WTC11 (cell line): ENCODE measurements at regions not wholly inside any gene's neighbourhood (a gene's known extent, or its start where the extent isn't known, plus 50 kb on each side); places are given as distances from the start of the nearest gene placed in this dataset.

Experiments
- ATAC-seq: fragments of 200-7000 bp; cut with Tn5 transposase; 2 replicates; pipeline ENCODE4 v1.10.0; 2021; ENCODE audit warnings: mild to moderate bottlenecking, moderate library complexity
- CTCF ChIA-PET: fragments of 300-600 bp; sonication (Branson Sonifier 250); formaldehyde crosslinking; loops from one replicate; lab custom pipeline; 2021; ENCODE audit warnings: antibody characterized with exemption; lab: Charles Lee
- POLR2A ChIA-PET: fragments of 350-600 bp; sonication (Branson Sonifier 250); formaldehyde crosslinking; loops from one replicate; lab custom pipeline; 2021; ENCODE audit warnings: antibody characterized with exemption; lab: Charles Lee
- DNase-seq: peaks from one replicate; pipeline ENCODE4 v3.0.0; 2021; ENCODE audit warnings: low spot score
- H3K27ac Mint-ChIP-seq: 2 replicates; pipeline ENCODE4 v1.8.0; 2021; ENCODE audit warnings: mixed read lengths
- H3K27me3 Mint-ChIP-seq: 2 replicates; pipeline ENCODE4 v1.8.0; 2021; ENCODE audit warnings: low read depth, mild to moderate bottlenecking, moderate library complexity, mixed read lengths
- H3K36me3 Mint-ChIP-seq: 2 replicates; pipeline ENCODE4 v1.8.0; 2021; ENCODE audit warnings: mixed read lengths
- H3K4me1 Mint-ChIP-seq: 2 replicates; pipeline ENCODE4 v1.8.0; 2022; ENCODE audit warnings: mixed read lengths
- H3K4me3 Mint-ChIP-seq: 2 replicates; pipeline ENCODE4 v1.8.0; 2021; ENCODE audit warnings: mild to moderate bottlenecking, moderate library complexity, mixed read lengths
- H3K9me3 Mint-ChIP-seq: 2 replicates; pipeline ENCODE4 v1.8.0; 2021; ENCODE audit warnings: mixed read lengths
- AR ChIP-seq: fragments of 250-450 bp; sonication (Bioruptor Pico); IDR thresholded peaks from 2 replicates; pipeline ENCODE4 v1.9.0; 2021; ENCODE audit warnings: mild to moderate bottlenecking
- CBFB ChIP-seq: sonication (generic); formaldehyde crosslinking; IDR thresholded peaks from 2 replicates; pipeline ENCODE4 v1.8.1; 2022; ENCODE audit warnings: mild to moderate bottlenecking, low read depth, missing genetic modification reagents
- CDX4 ChIP-seq: fragments of 250-450 bp; sonication (Bioruptor Pico); IDR thresholded peaks from 2 replicates; pipeline ENCODE4 v1.9.0; 2021; ENCODE audit warnings: moderate library complexity, mild to moderate bottlenecking, inconsistent platforms, borderline replicate concordance
- EMX1 ChIP-seq: fragments of 250-450 bp; sonication (Bioruptor Pico); IDR thresholded peaks from 2 replicates; pipeline ENCODE4 v1.8.0; 2021; ENCODE audit warnings: mild to moderate bottlenecking
- FOXP1 ChIP-seq: sonication (generic); formaldehyde crosslinking; IDR thresholded peaks from 2 replicates; pipeline ENCODE4 v1.8.0; 2022; ENCODE audit warnings: missing genetic modification reagents, mild to moderate bottlenecking, moderate library complexity, borderline replicate concordance
- GRHL2 ChIP-seq: fragments of 250-450 bp; sonication (Bioruptor Pico); IDR thresholded peaks from 2 replicates; pipeline ENCODE4 v1.8.0; 2022; ENCODE audit warnings: mild to moderate bottlenecking, moderate library complexity; ENCODE audit not compliant: insufficient replicate concordance, severe bottlenecking
- JAZF1 ChIP-seq: fragments of 250-450 bp; sonication (Bioruptor Pico); IDR thresholded peaks from 2 replicates; pipeline ENCODE4 v1.9.0; 2021; ENCODE audit warnings: moderate library complexity, mild to moderate bottlenecking, inconsistent platforms
- MXD4 ChIP-seq: fragments of 250-450 bp; sonication (Bioruptor Pico); IDR thresholded peaks from 2 replicates; pipeline ENCODE4 v1.8.0; 2021; ENCODE audit warnings: mild to moderate bottlenecking, moderate library complexity, borderline replicate concordance
- NFYB ChIP-seq: sonication (generic); formaldehyde crosslinking; conservative IDR thresholded peaks from 2 replicates; pipeline ENCODE4 v1.8.0; 2022; ENCODE audit warnings: low read depth, missing genetic modification reagents
- NR1H2 ChIP-seq: sonication (generic); formaldehyde crosslinking; IDR thresholded peaks from 2 replicates; pipeline ENCODE4 v1.9.0; 2021; ENCODE audit warnings: mild to moderate bottlenecking, moderate library complexity, missing genetic modification reagents
- SMAD4 ChIP-seq: sonication (generic); formaldehyde crosslinking; IDR thresholded peaks from 2 replicates; pipeline ENCODE4 v1.8.0; 2022; ENCODE audit warnings: mild to moderate bottlenecking, missing genetic modification reagents
- SOX15 ChIP-seq: fragments of 250-450 bp; sonication (Bioruptor Pico); IDR thresholded peaks from 2 replicates; pipeline ENCODE4 v1.9.0; 2021; ENCODE audit warnings: mild to moderate bottlenecking
- SP1 ChIP-seq: sonication (generic); formaldehyde crosslinking; conservative IDR thresholded peaks from 2 replicates; pipeline ENCODE4 v1.8.1; 2022; ENCODE audit warnings: missing genetic modification reagents
- TEAD4 ChIP-seq: sonication (generic); formaldehyde crosslinking; IDR thresholded peaks from 2 replicates; pipeline ENCODE4 v1.8.0; 2022; ENCODE audit warnings: mild to moderate bottlenecking, missing genetic modification reagents
- USF2 ChIP-seq: sonication (generic); formaldehyde crosslinking; IDR thresholded peaks from 2 replicates; pipeline ENCODE4 v1.8.1; 2023; ENCODE audit warnings: mild to moderate bottlenecking, missing genetic modification reagents, moderate library complexity
- ZNF138 ChIP-seq: sonication (generic); formaldehyde crosslinking; conservative IDR thresholded peaks from 2 replicates; pipeline ENCODE4 v1.8.1; 2022; ENCODE audit warnings: mild to moderate bottlenecking, moderate library complexity, missing genetic modification reagents
- ZNF317 ChIP-seq: sonication (generic); formaldehyde crosslinking; IDR thresholded peaks from 2 replicates; pipeline ENCODE4 v1.8.1; 2023; ENCODE audit warnings: low read depth, mild to moderate bottlenecking, moderate library complexity, missing genetic modification reagents, borderline replicate concordance
- ZNF532 ChIP-seq: fragments of 250-450 bp; sonication (Bioruptor Pico); IDR thresholded peaks from 2 replicates; pipeline ENCODE4 v1.9.0; 2021; ENCODE audit warnings: mild to moderate bottlenecking, borderline replicate concordance

GRCh38 chr11:130533871-130534270 lies 85.4 kb downstream of the ADAMTS15 start:
- CTCF ChIA-PET: interaction anchor here (0.5 to 1.6 kb wide), 2 partner anchors 17 to 160 kb away, joined by 3 to 5 read pairs; no protein-coding TSS in a partner anchor

GRCh38 chr11:130534551-130534950 lies 86.1 kb downstream of the ADAMTS15 start:
- no peak overlapping the region for H3K4me3 Mint-ChIP-seq
- POLR2A ChIA-PET: no interaction called here
- CTCF ChIA-PET: interaction anchor here (0.6 to 1.8 kb wide), 3 partner anchors 15 to 293 kb away, joined by 3 to 4 read pairs (median 4); no protein-coding TSS in a partner anchor
- ATAC-seq: no peak
- no peaks in the 10 kb centered on the region for H3K36me3 Mint-ChIP-seq
- no peak for DNase-seq
- no peak overlapping the region for H3K27ac Mint-ChIP-seq
- no peaks in the 10 kb centered on the region for H3K4me1 Mint-ChIP-seq
- H3K27me3 Mint-ChIP-seq: no peaks in the 10 kb centered on the region; the same call in 1 of the 2 replicates
- H3K9me3 Mint-ChIP-seq: no peaks in the 10 kb centered on the region
- TF ChIP-seq MXD4 (no peak), ZNF532 (CRISPR knock-in tag) (no peak), FOXP1 (CRISPR knock-in tag) (no peak), CDX4 (CRISPR knock-in tag) (no peak), GRHL2 (CRISPR knock-in tag) (no peak)

More at GRCh38 chr11:130533871-130534270, 85.4 kb downstream of the ADAMTS15 start:
- Mint-ChIP-seq H3K27ac (no peak overlapping the region), H3K9me3 (no peaks in the 10 kb centered on the region), H3K4me3 (no peak overlapping the region)
- POLR2A ChIA-PET: no interaction called here
- DNase-seq: no peak
- TF ChIP-seq CBFB (CRISPR knock-in tag) (no peak), SMAD4 (no peak), FOXP1 (CRISPR knock-in tag) (no peak), ZNF317 (CRISPR knock-in tag) (no peak), JAZF1 (CRISPR knock-in tag) (no peak), EMX1 (no peak), SOX15 (no peak), USF2 (CRISPR knock-in tag) (no peak), SP1 (CRISPR knock-in tag) (no peak), AR (CRISPR knock-in tag) (no peak), ZNF532 (CRISPR knock-in tag) (no peak), GRHL2 (CRISPR knock-in tag) (no peak), NFYB (CRISPR knock-in tag) (no peak), NR1H2 (CRISPR knock-in tag) (no peak), TEAD4 (CRISPR knock-in tag) (no peak), ZNF138 (CRISPR knock-in tag) (no peak)
- TF ChIP-seq, all 79 proteins: peak for 0
- no peak for ATAC-seq
- Mint-ChIP-seq H3K27me3 (no peaks in the 10 kb centered on the region), H3K4me1 (no peaks in the 10 kb centered on the region), H3K36me3 (no peaks in the 10 kb centered on the region)
